Epithelial cell of proximal tubule (primary cell): ENCODE measurements at regions not wholly inside any gene's neighbourhood (a gene's known extent, or its start where the extent isn't known, plus 50 kb on each side); places are given as distances from the start of the nearest gene placed in this dataset.
A peak's percentile ranks its signal among the peaks of the same experiment; 100 is the strongest.

ENCODE experiments used
- DNase-seq: peaks from one replicate; pipeline ENCODE4 v3.0.0-alpha.2; 2011; ENCODE audit warnings: low read depth
- H3K4me3 ChIP-seq: 2 replicates; pipeline ENCODE4 v1.5.1; 2011; ENCODE audit warnings: low read depth, mild to moderate bottlenecking, low read length
- CTCF ChIP-seq: conservative IDR thresholded peaks from 2 replicates; pipeline ENCODE4 v1.5.1; 2012; ENCODE audit warnings: low read depth, mild to moderate bottlenecking, low read length

GRCh38 chr5:2213121-2213730, 330.5 kb upstream of the IRX4 start:
- no peak overlapping the region for H3K4me3 ChIP-seq
- TF ChIP-seq CTCF = no peak
- no peak for DNase-seq

DNA sequence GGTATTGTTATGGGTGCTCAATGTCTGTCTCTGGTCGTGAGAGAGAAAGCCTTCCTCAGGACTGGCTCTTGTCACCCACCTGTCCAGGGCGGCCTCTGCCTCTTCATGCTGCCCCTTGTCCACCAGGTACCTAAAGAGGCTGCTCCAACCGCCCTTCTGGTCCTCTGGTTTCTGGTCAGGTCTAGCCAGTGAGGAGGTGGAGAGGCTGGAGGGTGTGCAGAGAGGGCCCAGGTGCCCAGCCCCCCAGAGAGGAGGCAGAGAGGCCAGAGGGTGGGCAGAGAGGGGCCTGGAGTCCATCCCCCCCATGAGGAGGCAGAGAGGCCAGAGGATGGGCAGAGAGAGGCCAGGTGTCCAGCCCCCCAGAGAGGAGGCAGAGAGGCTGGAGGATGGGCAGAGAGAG, 329.8 kb upstream of the IRX4 start:
- no peak for TF ChIP-seq CTCF

DNA sequence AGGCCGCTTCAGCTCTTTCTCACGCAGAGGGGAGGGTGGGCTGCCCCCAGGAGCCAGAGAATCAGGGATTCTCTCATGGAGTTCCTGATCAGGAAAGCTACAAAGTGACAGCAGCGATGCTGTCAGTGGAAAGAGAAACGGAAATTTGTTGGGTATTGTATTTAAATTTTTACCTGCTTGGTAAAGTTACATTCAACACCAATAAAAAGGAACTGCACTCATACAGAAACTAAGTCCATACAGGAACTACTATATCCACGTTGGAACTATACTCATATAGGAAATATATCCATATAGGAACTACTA, 325.5 kb upstream of the IRX4 start:
- no peak overlapping the region for H3K4me3 ChIP-seq
- no peak for DNase-seq
- no peak for TF ChIP-seq CTCF

More for the DNA sequence above, 329.8 kb upstream of the IRX4 start:
- DNase-seq = no peak
- no peak overlapping the region for H3K4me3 ChIP-seq

DNA sequence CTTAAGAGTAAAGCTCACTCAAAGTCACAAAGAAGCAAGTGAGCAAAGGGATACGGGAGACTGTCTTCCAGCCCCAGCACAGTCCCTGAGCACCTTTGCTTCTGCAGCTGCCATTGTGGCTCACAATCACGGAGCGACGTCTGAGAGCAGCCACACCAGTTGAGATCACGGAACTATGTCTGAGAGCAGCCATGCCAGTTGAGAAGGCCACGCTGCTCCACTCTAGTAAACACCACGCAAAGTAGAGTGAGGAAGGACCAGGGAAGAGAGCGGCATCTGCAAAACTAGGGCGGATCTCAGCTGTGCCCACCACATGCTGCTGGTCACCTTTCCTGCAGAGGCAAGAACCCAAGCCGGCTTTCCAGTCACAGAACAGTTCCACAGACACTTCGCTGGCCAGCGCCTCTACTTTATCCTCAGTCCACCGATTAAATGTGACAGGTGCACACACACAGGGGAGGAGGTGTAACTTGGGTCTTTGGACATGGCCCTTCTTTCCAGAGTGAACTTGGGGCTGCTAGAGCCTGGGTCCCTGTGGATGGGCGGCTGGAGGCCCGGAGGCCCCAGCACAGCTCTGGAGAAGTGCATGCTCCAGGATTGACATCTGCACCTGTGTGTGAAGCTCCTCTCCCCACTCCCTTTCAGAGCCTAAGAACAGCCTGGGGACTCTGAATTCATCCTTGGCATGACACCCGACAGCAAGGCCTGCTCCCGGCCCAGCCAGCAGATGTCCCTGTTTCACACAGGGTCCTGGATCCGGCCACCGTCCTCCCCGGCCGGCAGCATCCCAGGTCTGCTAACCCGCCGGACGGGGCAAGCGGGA, 324.9 kb upstream of the IRX4 start:
- DNase-seq = no peak

DNA sequence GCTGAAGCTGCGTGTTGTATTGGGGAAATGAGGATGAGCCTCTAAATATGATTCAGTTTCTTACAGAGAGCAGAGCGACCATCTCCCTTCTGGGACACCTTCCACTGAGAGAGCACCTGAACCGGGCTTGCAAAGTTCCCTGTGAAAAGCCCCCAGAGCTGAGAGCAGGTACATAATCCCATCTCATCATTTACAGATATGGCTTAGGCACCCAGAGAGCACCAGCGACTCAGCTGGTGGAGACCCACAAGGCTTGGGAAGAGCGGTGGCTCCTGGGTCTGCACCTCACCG, 324.3 kb upstream of the IRX4 start:
- DNase-seq = no peak
- H3K4me3 ChIP-seq = no peak overlapping the region
- TF ChIP-seq CTCF = no peak

More for the DNA sequence above, 324.9 kb upstream of the IRX4 start:
- no peak overlapping the region for H3K4me3 ChIP-seq
- peak; percentile 16 for TF ChIP-seq CTCF

DNA sequence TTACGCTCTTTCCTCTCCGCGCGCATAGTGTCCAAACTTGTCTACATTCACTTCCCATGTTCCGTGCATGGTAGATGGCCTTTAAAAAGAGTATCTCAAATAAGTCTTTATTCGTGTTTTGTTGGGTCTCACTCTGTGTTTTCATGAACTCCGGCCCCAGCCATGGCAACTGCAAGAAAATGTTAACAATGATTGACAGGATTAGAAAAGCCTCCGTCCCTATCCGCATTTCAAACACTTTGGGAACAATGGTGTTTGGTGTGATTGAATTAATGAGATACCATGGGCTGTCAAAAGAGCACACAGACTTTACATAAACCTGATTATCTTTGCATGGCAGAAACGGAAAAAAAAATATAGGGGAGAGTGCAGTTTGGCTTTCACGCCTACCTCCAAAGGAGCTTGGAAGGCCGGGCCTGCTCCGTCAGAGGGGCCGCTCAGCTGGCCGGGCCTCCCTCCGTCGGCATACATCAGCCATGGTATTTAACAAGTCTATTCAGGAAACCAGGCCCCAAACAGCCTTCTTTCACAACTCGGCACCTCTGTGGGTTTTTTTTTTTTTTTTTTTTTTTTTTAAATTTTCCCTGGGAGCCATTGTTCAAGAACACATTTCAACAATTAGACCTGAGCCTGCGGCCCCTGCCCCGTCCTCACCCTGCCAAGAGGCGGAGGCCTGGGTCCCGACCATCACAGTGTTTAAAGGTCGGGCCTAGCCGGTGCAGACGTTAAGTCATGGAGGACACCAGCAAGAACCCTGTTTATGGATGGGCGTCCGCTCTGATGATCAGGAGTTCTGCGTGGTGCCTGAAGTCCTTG, 323.8 kb upstream of the IRX4 start:
- DNase-seq = no peak
- H3K4me3 ChIP-seq = no peak overlapping the region
- no peak for TF ChIP-seq CTCF
